Body of pancreas (tissue), 4 donors: ENCODE measurements at regions not wholly inside any gene's neighbourhood (a gene's known extent, or its start where the extent isn't known, plus 50 kb on each side); places are given as distances from the start of the nearest gene placed in this dataset.

Source experiments
- ATAC-seq: fragments of 150-250 bp; one replicate; pipeline ENCODE4 v1.9.1; 2016
- DNase-seq, 4 donors: peaks; one replicate each; pipeline ENCODE4 v3.0.0-alpha.2; 2019
- H3K27ac ChIP-seq, 4 donors: fragments of 200-600 bp; sonication (generic); 1 replicate in 3 of 4; 2 replicates in 1 of 4; pipeline versions ENCODE4 v1.5.1 to v1.6.1; 2016 to 2019; ENCODE audit warnings: mild to moderate bottlenecking in 1 of 4, mixed read lengths in 1 of 4, moderate library complexity in 1 of 4
- H3K27me3 ChIP-seq, 2 donors: fragments of 200-600 bp; sonication (generic); one replicate each; pipeline ENCODE4 v1.6.0; 2016; ENCODE audit warnings: mild to moderate bottlenecking in 1 of 2
- H3K36me3 ChIP-seq, 2 donors: fragments of 200-600 bp; sonication (generic); replicated peaks in 1 of 2; 2 replicates each; pipeline ENCODE4 v1.5.1; 2016; ENCODE audit warnings: low read depth in 2 of 2; ENCODE audit not compliant: insufficient read depth in 1 of 2
- H3K4me1 ChIP-seq: fragments of 200-600 bp; sonication (generic); one replicate; pipeline ENCODE4 v1.6.0; 2016
- H3K4me3 ChIP-seq, 2 donors: fragments of 200-600 bp; sonication (generic); 1 replicate in 1 of 2; 2 replicates in 1 of 2; pipeline ENCODE4 v1.5.1; 2016 to 2019
- H3K9me3 ChIP-seq, 3 donors: fragments of 200-600 bp; sonication (generic); 1 replicate in 2 of 3; 2 replicates in 1 of 3; pipeline ENCODE4 v1.5.1; 2016
- POLR2A ChIP-seq, 3 donors: fragments of 450-650 bp; IDR thresholded peaks; one replicate each; pipeline ENCODE4 v1.6.1; 2016; ENCODE audit warnings: antibody characterized with exemption in 3 of 3, mild to moderate bottlenecking in 2 of 3
- WGBS, 2 donors: methylation state at CpG; one replicate each; pipeline ENCODE4 v1.1.5; 2017; 5-methylcytosine and 5-hydroxymethylcytosine counted together
- intact Hi-C: fragments of 100-400 bp; cut with DNase I; formaldehyde crosslinking; loops from one replicate; pipeline ENCODE4 v1.15.1; 2023
- TF ChIP-seq, protein P1 (sequence below), 7 experiments: fragments of 450-650 bp in 4 of 7; fragments of 200-600 bp in 3 of 7; sonication (generic) in 3 of 7; IDR thresholded peaks; one replicate each; pipeline ENCODE4 v1.5.1; 2016 to 2019; ENCODE audit warnings: antibody characterized with exemption in 7 of 7

DNA sequence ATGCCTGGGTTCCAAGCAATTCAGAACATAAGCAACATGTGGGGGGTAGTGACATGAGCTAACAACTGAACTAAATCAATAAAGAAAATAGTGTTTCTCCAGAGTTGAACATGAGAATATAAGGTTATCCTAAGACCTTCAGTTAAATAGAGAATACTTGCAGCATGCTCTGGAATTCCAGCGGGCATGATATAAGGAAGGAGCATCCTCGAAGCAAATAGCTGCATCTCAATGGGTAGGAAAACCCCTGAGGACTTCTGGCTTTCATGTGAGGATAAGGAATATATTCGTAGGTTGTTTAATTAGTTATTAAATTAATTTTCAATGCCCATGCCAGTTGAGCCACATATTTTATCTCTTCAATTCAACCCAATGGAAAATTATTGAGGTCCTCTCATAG lies 631.2 kb upstream of the EPHA7 start:
- intact Hi-C loops = no loop called here
- H3K4me1 ChIP-seq = no peaks in the 10 kb centered on the region
- ATAC-seq (no peak), DNase-seq (no peak)
- 71 to 81% methylated on average over 3 of the region's 3 CpGs for WGBS, 2 donors
- no peaks in the 10 kb centered on the region for H3K27me3 ChIP-seq
- H3K9me3 ChIP-seq = no peaks in the 10 kb centered on the region
- TF ChIP-seq, protein P1, sequence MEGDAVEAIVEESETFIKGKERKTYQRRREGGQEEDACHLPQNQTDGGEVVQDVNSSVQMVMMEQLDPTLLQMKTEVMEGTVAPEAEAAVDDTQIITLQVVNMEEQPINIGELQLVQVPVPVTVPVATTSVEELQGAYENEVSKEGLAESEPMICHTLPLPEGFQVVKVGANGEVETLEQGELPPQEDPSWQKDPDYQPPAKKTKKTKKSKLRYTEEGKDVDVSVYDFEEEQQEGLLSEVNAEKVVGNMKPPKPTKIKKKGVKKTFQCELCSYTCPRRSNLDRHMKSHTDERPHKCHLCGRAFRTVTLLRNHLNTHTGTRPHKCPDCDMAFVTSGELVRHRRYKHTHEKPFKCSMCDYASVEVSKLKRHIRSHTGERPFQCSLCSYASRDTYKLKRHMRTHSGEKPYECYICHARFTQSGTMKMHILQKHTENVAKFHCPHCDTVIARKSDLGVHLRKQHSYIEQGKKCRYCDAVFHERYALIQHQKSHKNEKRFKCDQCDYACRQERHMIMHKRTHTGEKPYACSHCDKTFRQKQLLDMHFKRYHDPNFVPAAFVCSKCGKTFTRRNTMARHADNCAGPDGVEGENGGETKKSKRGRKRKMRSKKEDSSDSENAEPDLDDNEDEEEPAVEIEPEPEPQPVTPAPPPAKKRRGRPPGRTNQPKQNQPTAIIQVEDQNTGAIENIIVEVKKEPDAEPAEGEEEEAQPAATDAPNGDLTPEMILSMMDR (IDR thresholded peaks at IDR 0.05) = no peak
- no peak for TF ChIP-seq POLR2A (IDR thresholded peaks at IDR 0.05)
- H3K27ac ChIP-seq = no peak overlapping the region
- H3K4me3 ChIP-seq = no peak overlapping the region
- no peaks in the 10 kb centered on the region for H3K36me3 ChIP-seq

DNA sequence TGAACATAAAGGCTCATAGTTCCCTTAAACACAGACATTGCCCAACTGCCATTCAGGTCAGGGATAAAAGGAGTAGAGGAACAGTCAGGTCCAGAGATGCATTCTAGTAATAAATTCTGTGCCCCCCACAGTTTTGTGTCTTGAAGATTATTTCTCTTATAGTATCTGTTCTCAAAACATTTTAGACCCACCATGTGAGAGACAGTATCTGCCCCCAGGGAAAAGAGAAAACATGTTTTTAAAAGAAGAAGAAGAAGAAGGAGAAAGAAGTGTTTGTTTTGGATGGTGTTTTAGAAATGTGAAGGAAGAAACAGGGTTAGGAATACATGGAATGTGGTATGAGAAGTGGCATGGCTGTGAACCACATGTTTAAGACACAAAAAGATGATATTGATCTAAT lies 629.6 kb upstream of the EPHA7 start:
- ATAC-seq (no peak), DNase-seq (no peak)
- H3K36me3 ChIP-seq = no peaks in the 10 kb centered on the region
- H3K27ac ChIP-seq = no peak overlapping the region
- no peak overlapping the region for H3K4me3 ChIP-seq
- TF ChIP-seq, protein P1 (IDR thresholded peaks at IDR 0.05) = no peak
- H3K27me3 ChIP-seq = no peaks in the 10 kb centered on the region
- intact Hi-C loops = no loop called here
- no peaks in the 10 kb centered on the region for H3K4me1 ChIP-seq
- H3K9me3 ChIP-seq = no peaks in the 10 kb centered on the region

DNA sequence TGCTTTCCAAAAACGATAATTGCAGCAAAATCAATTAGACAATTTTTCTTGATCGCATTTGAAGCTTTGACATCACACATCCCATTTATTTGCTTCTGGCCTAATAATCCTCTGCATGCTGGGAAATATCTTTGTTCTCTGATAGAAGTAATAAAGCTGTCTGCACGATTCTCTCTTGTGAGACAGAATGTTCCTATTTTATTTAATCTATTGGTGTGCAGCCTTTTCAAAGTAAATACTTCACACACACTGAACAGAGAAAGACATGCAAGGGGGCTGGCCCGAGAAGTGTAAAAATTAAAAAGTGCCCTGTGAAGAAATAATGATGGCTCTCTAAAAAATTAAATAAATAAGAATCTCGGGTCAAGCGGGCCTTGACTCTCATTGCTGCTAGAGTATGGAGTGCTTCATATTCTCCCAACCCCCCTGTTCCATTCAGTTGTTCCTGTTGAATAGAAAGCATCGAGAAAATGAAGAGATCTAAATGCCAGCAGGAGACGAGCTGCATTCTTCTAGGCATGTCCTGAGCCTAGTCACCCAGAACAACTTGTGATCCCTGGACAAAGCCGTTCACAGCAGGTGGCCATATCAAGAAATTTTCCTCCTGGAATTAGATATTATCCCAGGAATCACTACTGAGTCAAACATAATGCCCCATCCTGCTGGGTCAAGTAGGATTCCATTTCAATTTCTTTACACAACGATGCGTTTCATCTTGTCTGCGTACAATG lies 625.9 kb upstream of the EPHA7 start:
- Histone ChIP-seq H3K9me3 (no peaks in the 10 kb centered on the region), H3K27ac (no peak overlapping the region), H3K4me3 (no peak overlapping the region), H3K4me1 (no peaks in the 10 kb centered on the region), H3K27me3 (no peaks in the 10 kb centered on the region), H3K36me3 (no peaks in the 10 kb centered on the region)
- no peak for ATAC-seq
- no peak for TF ChIP-seq POLR2A (IDR thresholded peaks at IDR 0.05)
- TF ChIP-seq, protein P1 (IDR thresholded peaks at IDR 0.05) = no peak
- WGBS, 2 donors = 48 to 50% methylated on average over 12 of the region's 12 CpGs
- intact Hi-C loops = no loop called here
- DNase-seq = no peak

DNA sequence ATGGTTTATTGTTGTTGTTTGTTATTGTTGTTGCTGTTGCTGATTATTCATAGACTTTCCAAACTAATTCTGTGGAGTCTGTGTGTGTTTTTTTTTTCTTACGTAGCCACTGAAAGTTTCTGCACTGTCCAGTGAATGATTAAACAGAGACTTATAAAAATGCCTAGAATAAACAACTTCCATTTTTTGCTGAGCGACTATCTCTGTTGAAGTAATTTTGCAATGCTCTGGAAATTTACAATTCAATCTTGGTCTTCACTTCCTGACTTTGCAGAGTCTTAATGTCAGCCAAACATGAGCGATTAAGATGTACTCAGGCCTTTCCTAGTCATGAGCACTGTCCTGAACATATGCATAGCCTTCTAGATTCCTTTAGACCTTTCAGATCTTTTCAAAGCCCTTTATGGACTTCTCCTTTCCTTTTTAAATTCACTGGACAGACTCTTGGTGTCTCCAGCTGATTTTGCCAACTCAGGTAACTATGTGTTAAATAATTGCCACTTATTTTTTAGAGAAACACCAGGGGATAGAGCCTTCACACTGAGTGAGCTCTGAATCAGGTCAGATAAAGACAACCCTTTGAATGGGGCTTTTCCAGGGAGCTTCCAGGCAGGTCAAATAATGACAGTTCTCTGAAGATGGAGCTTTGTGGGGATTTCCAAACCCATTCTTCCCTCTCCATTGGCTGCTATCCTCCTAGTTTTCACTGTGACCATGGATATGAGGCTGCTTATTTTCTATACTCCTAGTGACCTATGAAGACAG lies 622.8 kb upstream of the EPHA7 start:
- no peak overlapping the region for H3K27ac ChIP-seq
- H3K36me3 ChIP-seq = no peaks in the 10 kb centered on the region
- H3K27me3 ChIP-seq = no peaks in the 10 kb centered on the region
- no peak overlapping the region for H3K4me3 ChIP-seq
- TF ChIP-seq, protein P1 (IDR thresholded peaks at IDR 0.05) = no peak
- intact Hi-C loops = no loop called here
- peaks cover 0 to under 1% (median 0%) of the 10 kb centered on the region in 3 donors for H3K9me3 ChIP-seq
- no peaks in the 10 kb centered on the region for H3K4me1 ChIP-seq
- no peak for ATAC-seq
- no peak for DNase-seq
- 47 to 53% methylated on average over 3 of the region's 3 CpGs for WGBS, 2 donors
